H1 (cell line): ENCODE measurements at regions not wholly inside any gene's neighbourhood (a gene's known extent, or its start where the extent isn't known, plus 50 kb on each side); places are given as distances from the start of the nearest gene placed in this dataset.

Experiments
- CHD1 ChIP-seq: IDR thresholded peaks from 2 replicates; pipeline ENCODE4 v1.6.1; 2012; ENCODE audit warnings: low read depth, low read length, improper control_type of control experiment
- EGR1 ChIP-seq: IDR thresholded peaks from 2 replicates; pipeline ENCODE4 v1.6.1; 2011; ENCODE audit warnings: low read depth, low read length, borderline replicate concordance
- GTF2F1 ChIP-seq: IDR thresholded peaks from 2 replicates; pipeline ENCODE4 v1.6.1; 2012; ENCODE audit warnings: low read depth, low read length, improper control_type of control experiment, borderline replicate concordance
- JUN ChIP-seq: IDR thresholded peaks from 2 replicates; pipeline ENCODE4 v1.6.1; 2011; ENCODE audit warnings: low read depth, mild to moderate bottlenecking, improper control_type of control experiment, low read length
- NANOG ChIP-seq: IDR thresholded peaks from 2 replicates; pipeline ENCODE4 v1.6.1; 2011; ENCODE audit warnings: low read length, low read depth, mild to moderate bottlenecking, inconsistent platforms; ENCODE audit not compliant: insufficient read depth, poor library complexity, severe bottlenecking
- PHF8 ChIP-seq: fragments of 200-600 bp; sonication (generic); conservative IDR thresholded peaks from 2 replicates; pipeline ENCODE4 v1.7.1; 2012; ENCODE audit warnings: low read depth, mild to moderate bottlenecking, inconsistent platforms, low read length, moderate library complexity
- POLR2A ChIP-seq, 2 experiments: IDR thresholded peaks; 1 replicate in 1 of 2; 2 replicates in 1 of 2; pipeline ENCODE4 v1.6.1; 2011; ENCODE audit warnings: low read depth in 2 of 2, low read length in 2 of 2, mild to moderate bottlenecking in 2 of 2; ENCODE audit errors: control extremely low read depth in 1 of 2
- RAD21 ChIP-seq, 2 experiments: IDR thresholded peaks in 1 of 2; conservative IDR thresholded peaks in 1 of 2; 2 replicates each; pipeline ENCODE4 v1.6.1; 2011; ENCODE audit warnings: low read depth in 2 of 2, low read length in 2 of 2, improper control_type of control experiment in 1 of 2, inconsistent platforms in 1 of 2, mild to moderate bottlenecking in 1 of 2, moderate library complexity in 1 of 2
- RBBP5 ChIP-seq: IDR thresholded peaks from 2 replicates; pipeline ENCODE4 v1.7.1; 2012; ENCODE audit warnings: low read depth, mild to moderate bottlenecking, inconsistent platforms, low read length, moderate library complexity, borderline replicate concordance
- TF ChIP-seq, protein P1 (sequence below): IDR thresholded peaks from 2 replicates; pipeline ENCODE4 v1.6.1; 2012; ENCODE audit warnings: low read length, inconsistent platforms
- TF ChIP-seq, protein P2 (sequence below): IDR thresholded peaks from 2 replicates; pipeline ENCODE4 v1.6.1; 2011; ENCODE audit warnings: low read depth, mild to moderate bottlenecking, low read length; ENCODE audit not compliant: insufficient read depth

DNA sequence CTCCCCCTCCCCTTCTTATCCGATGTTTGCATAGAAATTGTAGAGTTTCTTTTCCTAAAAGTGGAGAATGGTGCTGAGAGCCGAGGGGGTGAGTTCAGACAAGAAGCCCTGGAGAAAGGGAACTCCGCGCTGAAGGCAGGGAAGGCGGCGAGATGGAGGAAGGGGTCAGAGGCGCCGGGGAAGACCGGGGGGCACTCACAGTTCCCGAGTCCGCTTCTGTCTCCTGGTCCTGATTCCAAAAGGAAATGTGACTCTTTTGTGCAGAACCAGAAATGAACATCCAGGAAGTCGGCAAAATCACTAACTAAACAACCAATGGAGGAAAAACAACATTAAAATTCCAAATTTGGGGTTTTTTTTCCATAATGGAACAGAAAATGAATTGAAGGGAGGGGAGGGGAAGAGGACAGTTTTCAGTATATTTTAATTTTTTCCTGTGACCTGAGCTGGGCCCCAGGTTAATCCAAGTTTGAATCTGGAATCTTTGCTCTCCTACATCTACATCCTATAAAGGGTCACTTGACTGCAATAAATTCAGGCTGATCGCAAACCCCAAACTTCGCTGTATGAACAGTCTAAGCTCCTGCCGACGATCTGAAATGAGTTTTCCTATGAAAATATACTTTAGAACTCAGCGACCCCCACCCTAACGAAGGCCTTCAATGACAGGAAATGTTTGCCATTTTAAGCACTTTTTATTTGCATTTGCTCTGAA, 252.3 kb downstream of the C16orf95 start (continued):
- TF ChIP-seq, protein P1, sequence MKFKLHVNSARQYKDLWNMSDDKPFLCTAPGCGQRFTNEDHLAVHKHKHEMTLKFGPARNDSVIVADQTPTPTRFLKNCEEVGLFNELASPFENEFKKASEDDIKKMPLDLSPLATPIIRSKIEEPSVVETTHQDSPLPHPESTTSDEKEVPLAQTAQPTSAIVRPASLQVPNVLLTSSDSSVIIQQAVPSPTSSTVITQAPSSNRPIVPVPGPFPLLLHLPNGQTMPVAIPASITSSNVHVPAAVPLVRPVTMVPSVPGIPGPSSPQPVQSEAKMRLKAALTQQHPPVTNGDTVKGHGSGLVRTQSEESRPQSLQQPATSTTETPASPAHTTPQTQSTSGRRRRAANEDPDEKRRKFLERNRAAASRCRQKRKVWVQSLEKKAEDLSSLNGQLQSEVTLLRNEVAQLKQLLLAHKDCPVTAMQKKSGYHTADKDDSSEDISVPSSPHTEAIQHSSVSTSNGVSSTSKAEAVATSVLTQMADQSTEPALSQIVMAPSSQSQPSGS: no peak
- no peak for TF ChIP-seq POLR2A (IDR thresholded peaks at IDR 0.05; ENCODE audit: control extremely low read depth in 1 of 2, low read depth in 2 of 2, low read length in 2 of 2)
- TF ChIP-seq RBBP5: no peak
- no peak for TF ChIP-seq PHF8
- TF ChIP-seq RAD21 (IDR thresholded peaks at IDR 0.05 in 1 of 2, conservative IDR thresholded peaks at IDR 0.05 in 1 of 2; ENCODE audit: low read depth in 2 of 2, low read length in 2 of 2): no peak
- no peak for TF ChIP-seq GTF2F1
- no peak for TF ChIP-seq EGR1
- TF ChIP-seq JUN: no peak
- TF ChIP-seq NANOG: no peak
- no peak for TF ChIP-seq CHD1
- TF ChIP-seq, protein P2, sequence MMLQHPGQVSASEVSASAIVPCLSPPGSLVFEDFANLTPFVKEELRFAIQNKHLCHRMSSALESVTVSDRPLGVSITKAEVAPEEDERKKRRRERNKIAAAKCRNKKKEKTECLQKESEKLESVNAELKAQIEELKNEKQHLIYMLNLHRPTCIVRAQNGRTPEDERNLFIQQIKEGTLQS: no peak
